CD14-positive monocyte (primary cell): ENCODE measurements at regions not wholly inside any gene's neighbourhood (a gene's known extent, or its start where the extent isn't known, plus 50 kb on each side); places are given as distances from the start of the nearest gene placed in this dataset.

Source experiments
- DNase-seq, 3 donors: peaks; one replicate each; pipeline ENCODE4 v3.0.0-alpha.2; 2011 to 2022
- H2AFZ ChIP-seq: 2 replicates; pipeline ENCODE4 v1.6.0; 2012; ENCODE audit warnings: mild to moderate bottlenecking, low read depth, low read length, inconsistent platforms; ENCODE audit not compliant: insufficient read depth, poor library complexity, severe bottlenecking
- H3K27ac ChIP-seq, 2 donors: 1 replicate in 1 of 2; 2 replicates in 1 of 2; pipeline ENCODE4 v1.5.1; 2012 to 2013; ENCODE audit warnings: low read length in 2 of 2, control low read depth in 1 of 2, inconsistent platforms in 1 of 2, low read depth in 1 of 2, mild to moderate bottlenecking in 1 of 2
- H3K27me3 ChIP-seq, 2 donors: one replicate each; pipeline versions ENCODE4 v1.6.0 to v1.6.1; 2011 to 2013; ENCODE audit warnings: low read length in 2 of 2; ENCODE audit not compliant: control insufficient read depth in 2 of 2, insufficient read depth in 2 of 2
- H3K36me3 ChIP-seq, 2 donors: replicated peaks in 1 of 2; 1 replicate in 1 of 2; 2 replicates in 1 of 2; pipeline versions ENCODE4 v1.5.1 to v1.6.1; 2012 to 2013; ENCODE audit warnings: low read length in 2 of 2, control low read depth in 1 of 2, inconsistent platforms in 1 of 2, mild to moderate bottlenecking in 1 of 2; ENCODE audit not compliant: insufficient read depth in 2 of 2, control insufficient read depth in 1 of 2
- H3K4me1 ChIP-seq, 2 donors: 1 replicate in 1 of 2; 2 replicates in 1 of 2; pipeline versions ENCODE4 v1.5.1 to v1.6.1; 2012 to 2013; ENCODE audit warnings: low read length in 2 of 2, control low read depth in 1 of 2, inconsistent platforms in 1 of 2, mild to moderate bottlenecking in 1 of 2, moderate library complexity in 1 of 2; ENCODE audit not compliant: insufficient read depth in 2 of 2, control insufficient read depth in 1 of 2
- H3K4me2 ChIP-seq: replicated peaks from 2 replicates; pipeline ENCODE3; 2012; ENCODE audit warnings: low read length, moderate library complexity, mild to moderate bottlenecking; ENCODE audit not compliant: poor library complexity, severe bottlenecking; ENCODE audit errors: extremely low read depth
- H3K4me3 ChIP-seq, 3 experiments: fragments of 200-600 bp in 1 of 3; sonication (generic) in 1 of 3; replicated peaks in 1 of 3; 1 replicate in 2 of 3; 2 replicates in 1 of 3; pipeline ENCODE4 v1.5.1; 2011 to 2013; ENCODE audit warnings: low read length in 3 of 3, mild to moderate bottlenecking in 3 of 3, control low read depth in 2 of 3, low read depth in 2 of 3, inconsistent platforms in 1 of 3, moderate library complexity in 1 of 3
- H3K79me2 ChIP-seq: 2 replicates; pipeline ENCODE4 v1.6.0; 2012; ENCODE audit warnings: mild to moderate bottlenecking, control low read depth, inconsistent platforms, low read length, moderate library complexity; ENCODE audit not compliant: insufficient read depth
- H3K9ac ChIP-seq: 2 replicates; pipeline ENCODE4 v1.6.0; 2017; ENCODE audit warnings: low read length, mild to moderate bottlenecking; ENCODE audit not compliant: insufficient read depth, poor library complexity, severe bottlenecking
- H3K9me3 ChIP-seq, 2 donors: replicated peaks in 1 of 2; 1 replicate in 1 of 2; 2 replicates in 1 of 2; pipeline versions ENCODE4 v1.5.1 to v1.6.1; 2012 to 2013; ENCODE audit warnings: low read length in 2 of 2, control low read depth in 1 of 2; ENCODE audit not compliant: control insufficient read depth in 1 of 2, insufficient read depth in 1 of 2
- H4K20me1 ChIP-seq: 2 replicates; pipeline ENCODE4 v1.6.0; 2012; ENCODE audit warnings: mild to moderate bottlenecking, low read length, control low read depth, moderate library complexity; ENCODE audit not compliant: insufficient read depth
- H3K27ac Mint-ChIP-seq, 7 donors: one replicate each; pipeline ENCODE4 v1.8.0; 2020; ENCODE audit warnings: mild to moderate bottlenecking in 7 of 7, mixed read lengths in 7 of 7, moderate library complexity in 6 of 7, inconsistent platforms in 2 of 7
- H3K27me3 Mint-ChIP-seq, 3 donors: one replicate each; pipeline ENCODE4 v1.8.0; 2021 to 2022; ENCODE audit warnings: low read depth in 3 of 3, mild to moderate bottlenecking in 3 of 3, mixed read lengths in 3 of 3, moderate library complexity in 3 of 3, inconsistent platforms in 1 of 3
- H3K36me3 Mint-ChIP-seq, 2 donors: one replicate each; pipeline ENCODE4 v1.8.0; 2020; ENCODE audit warnings: mixed read lengths in 2 of 2, inconsistent platforms in 1 of 2, mild to moderate bottlenecking in 1 of 2
- H3K4me1 Mint-ChIP-seq: one replicate; pipeline ENCODE4 v1.8.0; 2020; ENCODE audit warnings: mild to moderate bottlenecking, mixed read lengths
- H3K4me3 Mint-ChIP-seq, 2 donors: one replicate each; pipeline ENCODE4 v1.8.0; 2020; ENCODE audit warnings: mild to moderate bottlenecking in 2 of 2, mixed read lengths in 2 of 2, moderate library complexity in 1 of 2
- H3K9me3 Mint-ChIP-seq, 7 donors: one replicate each; pipeline ENCODE4 v1.8.0; 2020 to 2022; ENCODE audit warnings: mixed read lengths in 7 of 7, mild to moderate bottlenecking in 6 of 7, moderate library complexity in 6 of 7, inconsistent platforms in 2 of 7
- CTCF ChIP-seq: fragments of 200-600 bp; IDR thresholded peaks from one replicate; pipeline ENCODE4 v1.8.0; 2022; ENCODE audit warnings: antibody characterized with exemption, mild to moderate bottlenecking
- WGBS: methylation state at CpG from one replicate; pipeline ENCODE4 v1.1.5; 2013; ENCODE audit warnings: missing lambda C conversion rate; ENCODE audit not compliant: insufficient coverage; 5-methylcytosine and 5-hydroxymethylcytosine counted together
- intact Hi-C, 2 donors: fragments of 100-400 bp; cut with micrococcal nuclease; formaldehyde crosslinking; loops; one replicate each; pipeline versions ENCODE4 v1.15.0 to v1.15.1; 2023

- WGBS: 100% methylated on average over 1 of the region's 3 CpGs
- Histone ChIP-seq H3K4me2 (no peak overlapping the region), H3K36me3 (no peaks in the 10 kb centered on the region), H3K9me3 (no peaks in the 10 kb centered on the region), H2AFZ (no peak overlapping the region), H3K4me1 (peaks cover 60 to 65% of the 10 kb centered on the region in 2 donors), H3K27ac (no peak overlapping the region), H3K27me3 (no peaks in the 10 kb centered on the region), H3K79me2 (no peaks in the 10 kb centered on the region), H4K20me1 (no peaks in the 10 kb centered on the region), H3K4me3 (no peak overlapping the region), H3K9ac (no peak overlapping the region)
- peaks cover 14 to 17% of the 10 kb centered on the region in 2 donors for H3K36me3 Mint-ChIP-seq
- no peak overlapping the region for H3K4me3 Mint-ChIP-seq
- no peak for TF ChIP-seq CTCF
- peaks cover 0 to 5% (median 2%) of the 10 kb centered on the region in 7 donors for H3K9me3 Mint-ChIP-seq
- intact Hi-C loops: loop anchor here in 1 of 2 donors (5.0 kb wide), 2 partner anchors 41 to 69 kb away; no protein-coding TSS in a partner anchor
- H3K27ac Mint-ChIP-seq: peak overlapping the region in 6 of 7 donors; percentile 39 to 98 (median 97)
- H3K27me3 Mint-ChIP-seq: peaks cover 0 to 24% (median 13%) of the 10 kb centered on the region in 3 donors
- H3K4me1 Mint-ChIP-seq: peaks cover 72% of the 10 kb centered on the region
- no peak for DNase-seq
These were observed 262.0 kb downstream of the MREG start for GRCh38 chr2:215751200-215751910.

DNA sequence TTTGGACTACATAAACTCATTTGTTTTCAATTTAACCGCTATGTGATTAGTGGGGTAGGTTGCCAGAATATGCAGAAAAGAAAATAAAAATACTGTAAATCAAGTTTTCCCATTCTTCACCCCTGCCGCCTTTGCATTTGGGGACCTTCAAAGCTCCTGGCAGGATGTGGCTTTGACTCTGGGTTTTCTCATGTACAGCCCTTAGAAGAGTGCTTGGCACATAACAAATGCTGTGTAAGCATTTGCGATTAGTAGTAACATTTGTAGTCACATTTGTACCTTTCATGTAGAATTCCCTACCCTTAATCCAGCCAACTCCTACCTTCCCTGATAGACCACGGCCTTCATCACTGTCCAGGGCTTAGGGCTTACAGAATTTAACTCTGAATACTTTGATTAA is 262.6 kb downstream of the MREG start:
- DNase-seq: no peak
- Histone ChIP-seq H3K4me2 (no peak overlapping the region), H3K27me3 (no peaks in the 10 kb centered on the region), H2AFZ (no peak overlapping the region), H4K20me1 (no peaks in the 10 kb centered on the region), H3K79me2 (no peaks in the 10 kb centered on the region), H3K4me1 (peaks cover 60 to 65% of the 10 kb centered on the region in 2 donors), H3K4me3 (no peak overlapping the region), H3K9ac (no peak overlapping the region), H3K9me3 (no peaks in the 10 kb centered on the region), H3K36me3 (no peaks in the 10 kb centered on the region), H3K27ac (no peak overlapping the region)
- H3K4me1 Mint-ChIP-seq: peaks cover 72% of the 10 kb centered on the region
- H3K36me3 Mint-ChIP-seq: peaks cover 15 to 18% of the 10 kb centered on the region in 2 donors
- H3K27ac Mint-ChIP-seq: peak overlapping the region in 5 of 7 donors; percentile 76 to 98 (median 97)
- peaks cover 0 to 5% (median 2%) of the 10 kb centered on the region in 7 donors for H3K9me3 Mint-ChIP-seq
- intact Hi-C loops: loop anchor here in 1 of 2 donors (5.0 kb wide), 2 partner anchors 42 to 68 kb away; no protein-coding TSS in a partner anchor
- H3K4me3 Mint-ChIP-seq: no peak overlapping the region
- WGBS: no CpG with 5 or more reads among the region's 4 CpGs
- H3K27me3 Mint-ChIP-seq: peaks cover 0 to 26% (median 15%) of the 10 kb centered on the region in 3 donors
- no peak for TF ChIP-seq CTCF
